IPS DF 4.7 (cell line): ENCODE measurements at regions not wholly inside any gene's neighbourhood (a gene's known extent, or its start where the extent isn't known, plus 50 kb on each side); places are given as distances from the start of the nearest gene placed in this dataset.
A peak's percentile ranks its signal among the peaks of the same experiment; 100 is the strongest.

Source experiments
- DNase-seq: peaks from one replicate; pipeline ENCODE4 v3.0.0-alpha.2; 2013; ENCODE audit warnings: low spot score; ENCODE audit errors: extremely low read depth

GRCh38 chr6:128827675-128828464, 55.1 kb upstream of the LAMA2 start:
- no peak for DNase-seq

DNA sequence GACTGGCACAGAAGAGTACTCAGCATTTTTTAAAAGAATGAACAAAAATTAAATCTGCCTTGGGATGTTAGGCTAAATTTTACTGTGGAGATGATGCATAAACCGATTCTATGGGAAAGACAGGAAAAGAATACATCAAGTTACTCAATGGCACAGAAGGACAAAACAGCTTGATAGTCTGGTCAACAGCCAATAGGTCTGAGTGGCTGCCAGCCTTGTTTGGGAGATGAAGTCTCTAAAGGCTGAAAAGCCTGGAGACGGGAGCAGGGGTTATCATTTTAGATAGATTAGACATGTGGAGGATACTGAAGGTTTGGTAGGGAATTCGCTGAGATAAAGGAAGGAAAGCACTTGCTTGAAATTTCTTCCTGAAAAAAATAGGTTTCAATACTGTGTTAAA, 56.3 kb upstream of the LAMA2 start:
- DNase-seq = no peak

DNA sequence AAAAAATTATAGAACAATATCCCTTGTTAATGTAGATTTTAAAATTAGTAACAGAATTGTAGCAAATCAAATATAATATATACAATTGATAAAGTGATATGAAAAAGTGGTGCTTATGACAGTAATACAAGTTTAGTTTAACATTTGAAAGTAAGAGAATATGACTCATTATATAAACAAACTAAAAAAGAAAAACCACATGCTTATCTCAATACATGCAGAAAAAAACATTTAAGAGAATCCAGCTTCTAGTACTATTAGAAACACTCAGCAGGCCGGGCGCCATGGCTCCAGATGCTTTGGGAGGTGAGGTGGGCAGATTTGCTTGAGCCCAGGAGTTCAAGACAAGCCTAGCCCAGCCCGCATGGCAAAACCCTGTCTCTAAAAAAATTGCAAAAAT, 60.7 kb upstream of the LAMA2 start:
- no peak for DNase-seq

GRCh38 chr6:128821116-128821515, 61.8 kb upstream of the LAMA2 start:
- DNase-seq = no peak

DNA sequence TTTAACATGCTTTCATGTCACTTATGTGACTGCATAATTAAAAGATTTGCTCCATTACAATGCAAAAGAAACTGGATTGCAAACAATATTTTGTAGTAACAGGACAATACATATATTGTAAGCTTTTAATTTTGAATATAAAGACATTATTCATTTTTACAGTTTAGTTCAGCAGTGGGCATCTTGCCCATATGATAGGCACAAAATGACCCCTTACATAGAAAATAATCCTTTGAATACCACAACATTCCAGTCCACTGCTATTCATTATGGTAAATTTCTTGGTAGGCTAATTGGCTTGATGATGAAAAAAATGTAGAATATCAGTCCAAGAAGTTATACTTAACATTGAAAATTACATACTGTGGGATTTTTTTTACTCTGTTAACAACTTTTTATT, 74.1 kb upstream of the LAMA2 start:
- DNase-seq = no peak

GRCh38 chr6:128807577-128807976, 75.4 kb upstream of the LAMA2 start:
- DNase-seq = no peak

- no peak for DNase-seq
These were observed 76.7 kb upstream of the LAMA2 start for GRCh38 chr6:128806261-128806660.

DNA sequence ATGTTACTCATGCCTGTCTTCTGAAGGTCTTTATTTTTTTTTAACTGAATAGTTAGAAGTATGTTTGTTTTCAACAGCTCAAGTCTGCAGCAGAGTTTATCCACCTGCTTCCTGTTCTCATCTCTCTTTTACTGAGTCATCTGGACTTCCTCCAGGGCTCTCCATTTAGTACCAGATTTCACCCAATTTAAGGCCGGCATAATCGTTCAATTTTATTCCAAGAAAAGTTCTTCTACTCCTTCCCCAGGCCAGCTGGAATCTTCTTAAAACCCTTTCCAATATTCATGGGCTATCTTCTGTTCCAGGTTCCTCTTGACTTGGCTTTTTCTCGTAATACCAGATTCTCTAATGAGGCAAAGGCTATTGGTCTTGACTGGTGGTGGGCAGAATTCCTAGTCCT, 79.0 kb upstream of the LAMA2 start:
- no peak for DNase-seq

- DNase-seq = no peak
These were observed 81.3 kb upstream of the LAMA2 start for GRCh38 chr6:128801621-128802020.

GRCh38 chr6:128784266-128784665, 98.7 kb upstream of the LAMA2 start:
- no peak for DNase-seq

GRCh38 chr6:128768187-128768586, 114.8 kb upstream of the LAMA2 start:
- DNase-seq = no peak

DNA sequence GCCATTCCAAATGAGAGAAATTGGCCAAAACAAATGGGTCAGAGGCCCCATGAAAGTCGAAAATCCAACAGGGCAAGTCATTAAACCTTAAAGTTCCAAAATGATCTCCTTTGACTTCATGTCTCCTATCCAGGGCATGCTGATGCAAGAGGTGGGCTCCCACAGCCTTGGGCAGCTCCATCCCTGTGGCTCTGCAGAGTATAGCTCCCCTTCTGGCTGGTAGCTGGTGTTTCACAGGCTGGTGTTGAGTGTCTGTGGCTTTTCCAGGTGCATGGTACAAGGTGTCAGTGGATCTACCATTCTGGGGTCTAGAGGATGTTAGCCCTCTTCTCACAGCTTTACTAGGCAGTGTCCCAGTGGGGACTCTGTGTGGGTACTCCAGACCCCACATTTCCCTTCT, 115.2 kb upstream of the LAMA2 start:
- no peak for DNase-seq

DNA sequence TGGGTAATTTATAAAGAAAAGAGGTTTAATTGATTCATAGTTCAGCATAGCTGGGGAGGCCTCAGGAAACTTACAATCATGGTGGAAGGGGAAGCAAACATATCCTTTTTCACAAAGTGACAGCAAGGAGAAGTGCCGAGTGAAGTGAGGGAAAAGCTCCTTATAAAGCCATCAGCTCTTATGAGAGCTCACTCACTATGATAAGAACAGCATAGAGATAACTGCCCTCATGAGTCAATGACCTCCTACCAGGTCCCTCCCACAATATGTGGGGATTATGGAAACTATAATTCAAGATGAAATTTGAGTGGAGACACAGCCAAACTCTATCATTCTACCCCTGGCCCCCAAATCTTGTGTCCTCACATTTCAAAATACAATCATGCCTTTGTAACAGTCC, 115.8 kb upstream of the LAMA2 start:
- DNase-seq = no peak

DNA sequence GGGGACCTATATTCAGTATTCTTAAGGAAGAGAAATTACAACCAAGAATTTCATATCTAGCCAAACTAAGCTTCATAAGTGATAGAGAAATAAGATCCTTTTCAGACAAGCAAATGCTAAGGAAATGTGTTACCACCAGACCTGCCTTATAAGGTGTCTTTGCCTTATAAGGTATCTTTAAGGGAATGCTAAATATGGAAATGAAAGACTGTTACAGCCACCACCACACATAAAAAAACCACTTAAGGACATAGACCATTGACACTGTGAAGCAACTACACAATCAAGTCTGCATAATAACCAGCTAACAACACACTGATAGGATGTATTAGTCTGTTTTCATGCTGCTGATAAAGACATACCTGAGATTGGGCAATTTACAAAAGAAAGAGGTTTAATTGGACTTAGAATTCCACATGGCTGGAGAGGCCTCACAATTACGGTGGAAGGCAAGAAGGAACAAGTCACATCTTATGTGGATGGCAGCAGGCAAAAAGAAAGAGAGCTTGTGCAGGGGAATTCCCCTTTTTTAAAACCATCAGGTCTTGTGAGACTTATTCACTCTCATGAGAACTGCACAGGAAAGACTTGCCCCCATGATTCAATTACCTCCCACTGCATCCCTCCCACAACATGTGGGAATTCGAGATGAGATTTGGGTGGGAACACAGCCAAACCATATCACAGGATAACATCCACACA, 119.2 kb upstream of the LAMA2 start:
- DNase-seq = no peak

- DNase-seq = no peak
These were observed 123.0 kb upstream of the LAMA2 start for GRCh38 chr6:128759901-128760300.

- DNase-seq = no peak
These were observed 123.5 kb upstream of the LAMA2 start for GRCh38 chr6:128759447-128759846.

GRCh38 chr6:128757961-128758360, 125.0 kb upstream of the LAMA2 start:
- no peak for DNase-seq

- DNase-seq = no peak
These were observed 128.2 kb upstream of the LAMA2 start for GRCh38 chr6:128754658-128755256.

- DNase-seq = peak; percentile 80
These were observed 138.8 kb upstream of the LAMA2 start for GRCh38 chr6:128743974-128744765.

DNA sequence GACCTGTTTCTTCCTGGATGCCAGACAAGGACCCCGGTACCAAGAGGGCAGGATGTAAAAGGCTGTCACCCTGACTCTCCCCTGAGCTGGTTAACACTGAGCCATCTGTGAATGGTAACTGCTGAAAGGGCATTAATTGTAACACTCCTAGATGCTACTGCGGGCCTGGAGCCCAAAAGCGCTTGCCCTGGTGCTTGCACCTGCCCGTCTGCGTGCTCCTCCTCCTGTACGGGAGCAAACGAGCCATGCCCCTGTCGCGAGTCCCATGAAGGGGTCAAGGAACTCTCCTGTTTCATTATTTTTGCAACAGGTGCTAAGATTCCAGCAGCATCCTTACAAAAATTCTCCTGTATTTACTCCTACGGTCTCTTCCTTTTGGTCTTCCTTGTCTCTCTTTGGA, 140.0 kb upstream of the LAMA2 start:
- DNase-seq = no peak

GRCh38 chr6:128740951-128741350, 142.0 kb upstream of the LAMA2 start:
- DNase-seq = no peak

- no peak for DNase-seq
These were observed 143.8 kb upstream of the LAMA2 start for GRCh38 chr6:128739112-128739511.
